Lower leg skin (tissue), 4 donors: ENCODE measurements at regions not wholly inside any gene's neighbourhood (a gene's known extent, or its start where the extent isn't known, plus 50 kb on each side); places are given as distances from the start of the nearest gene placed in this dataset.
A peak's percentile ranks its signal among the peaks of the same experiment; 100 is the strongest.

Source experiments
- DNase-seq, 2 donors: peaks; one replicate each; pipeline ENCODE4 v3.0.0-alpha.2; 2019; ENCODE audit warnings: low spot score in 2 of 2
- H3K4me3 ChIP-seq: fragments of 200-600 bp; sonication (generic); 2 replicates; pipeline ENCODE4 v1.5.1; 2017; ENCODE audit warnings: mild to moderate bottlenecking, low read depth; ENCODE audit not compliant: poor library complexity, severe bottlenecking
- CTCF ChIP-seq, 3 donors: fragments of 450-650 bp; IDR thresholded peaks; one replicate each; pipeline ENCODE4 v1.5.1; 2016; ENCODE audit warnings: antibody characterized with exemption in 3 of 3, mild to moderate bottlenecking in 3 of 3, moderate library complexity in 2 of 3
- POLR2A ChIP-seq, 2 donors: fragments of 450-650 bp; IDR thresholded peaks; one replicate each; pipeline ENCODE4 v1.6.1; 2016 to 2017; ENCODE audit warnings: antibody characterized with exemption in 2 of 2, mild to moderate bottlenecking in 1 of 2, moderate library complexity in 1 of 2
- WGBS, 2 donors: methylation state at CpG; one replicate each; pipeline ENCODE4 v1.1.5; 2018; 5-methylcytosine and 5-hydroxymethylcytosine counted together
- intact Hi-C: fragments of 100-400 bp; cut with DNase I; formaldehyde crosslinking; loops from one replicate; pipeline ENCODE4 v1.15.0; 2023; ENCODE audit warnings: low total_unique reads

- H3K4me3 ChIP-seq, result no peak overlapping the region
- TF ChIP-seq CTCF (IDR thresholded peaks at IDR 0.05) (no peak), POLR2A (IDR thresholded peaks at IDR 0.05) (no peak)
- intact Hi-C loops, result no loop called here
- no peak for DNase-seq
- WGBS, 2 donors, result 87 to 91% methylated on average over 1 of the region's 1 CpG
Measured at GRCh38 chr13:39935155-39935554, 279.7 kb downstream of the COG6 start.

- DNase-seq, result no peak
- TF ChIP-seq POLR2A (IDR thresholded peaks at IDR 0.05), result no peak
- TF ChIP-seq CTCF (IDR thresholded peaks at IDR 0.05), result no peak
- intact Hi-C loops, result no loop called here
- WGBS, 2 donors, result 57 to 79% methylated on average over 2 of the region's 2 CpGs
- no peak overlapping the region for H3K4me3 ChIP-seq
Measured at GRCh38 chr13:39938596-39938995, 283.1 kb downstream of the COG6 start.

- no peak for DNase-seq
- intact Hi-C loops, result no loop called here
- TF ChIP-seq CTCF (IDR thresholded peaks at IDR 0.05), result no peak
- H3K4me3 ChIP-seq, result no peak overlapping the region
- WGBS, 2 donors, result 91 to 92% methylated on average over 5 of the region's 5 CpGs
Measured at GRCh38 chr13:39941236-39941635, 285.8 kb downstream of the COG6 start.

- 77 to 78% methylated on average over 8 of the region's 8 CpGs for whole genome bisulfite sequencing, 2 donors
- TF ChIP-seq POLR2A (IDR thresholded peaks at IDR 0.05), result no peak
- TF ChIP-seq CTCF (IDR thresholded peaks at IDR 0.05), result no peak
- intact Hi-C loops, result no loop called here
Measured at GRCh38 chr13:39941911-39942551, 286.6 kb downstream of the COG6 start.

GRCh38 chr13:39942552-39943273 lies 287.3 kb downstream of the COG6 start:
- intact Hi-C loops, result no loop called here
- DNase-seq, result peak; percentile 52 to 92
- WGBS, 2 donors, result 33 to 38% methylated on average over 11 to 12 of the region's 12 CpGs
- H3K4me3 ChIP-seq, result no peak overlapping the region
- TF ChIP-seq CTCF (IDR thresholded peaks at IDR 0.05) (peak in 2 of 3 donors; percentile 47 to 83), POLR2A (IDR thresholded peaks at IDR 0.05) (no peak)

More at GRCh38 chr13:39941911-39942551, 286.6 kb downstream of the COG6 start:
- DNase-seq, result no peak
- no peak overlapping the region for H3K4me3 ChIP-seq
